ENCODE measurements at regions not wholly inside any gene's neighbourhood (a gene's known extent, or its start where the extent isn't known, plus 50 kb on each side); places are given as distances from the start of the nearest gene placed in this dataset.

GRCh38 chr6:48449002-48449401, 338.0 kb upstream of the PTCHD4 start:
- H3K27ac ChIP-seq: no peak overlapping the region
- H3K4me3 ChIP-seq (ENCODE audit: low read depth, low read length): no peak overlapping the region
- H3K27me3 ChIP-seq (replicated peaks): no peaks in the 10 kb centered on the region
- H3K36me3 ChIP-seq (replicated peaks): no peaks in the 10 kb centered on the region
- DNase-seq: no peak
- in situ Hi-C loops (cut with HindIII; ENCODE audit: low pct_ligation_motif_present, low sequenced_read_pairs): no loop called here
- TF ChIP-seq CTCF (IDR thresholded peaks at IDR 0.05; ENCODE audit: low read depth, low read length, missing control alignments): peak; percentile 30

DNA sequence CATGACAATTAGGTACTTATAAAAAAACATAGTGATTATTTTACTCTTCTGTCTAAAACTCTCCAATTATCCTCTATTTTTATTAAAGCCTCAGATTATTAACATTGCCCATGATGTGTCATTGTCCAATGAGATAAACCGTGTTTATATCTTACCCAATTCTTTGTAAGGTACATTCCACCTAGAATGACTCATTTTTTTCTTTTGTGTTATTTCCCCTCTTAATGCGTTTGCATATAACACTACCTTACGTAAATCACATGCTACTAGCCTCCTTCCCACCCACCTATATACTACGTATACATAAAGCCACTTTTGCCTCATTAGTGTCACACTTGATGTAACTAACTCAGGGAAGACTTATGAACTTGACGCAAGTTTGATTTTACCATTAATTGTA, 336.3 kb upstream of the PTCHD4 start:
- H3K4me3 ChIP-seq (ENCODE audit: low read depth, low read length): no peak overlapping the region
- no peaks in the 10 kb centered on the region for H3K27me3 ChIP-seq (replicated peaks)
- H3K27ac ChIP-seq: no peak overlapping the region
- in situ Hi-C loops (cut with HindIII; ENCODE audit: low pct_ligation_motif_present, low sequenced_read_pairs): no loop called here
- DNase-seq: no peak
- TF ChIP-seq CTCF (IDR thresholded peaks at IDR 0.05; ENCODE audit: low read depth, low read length, missing control alignments): no peak
- no peaks in the 10 kb centered on the region for H3K36me3 ChIP-seq (replicated peaks)

DNA sequence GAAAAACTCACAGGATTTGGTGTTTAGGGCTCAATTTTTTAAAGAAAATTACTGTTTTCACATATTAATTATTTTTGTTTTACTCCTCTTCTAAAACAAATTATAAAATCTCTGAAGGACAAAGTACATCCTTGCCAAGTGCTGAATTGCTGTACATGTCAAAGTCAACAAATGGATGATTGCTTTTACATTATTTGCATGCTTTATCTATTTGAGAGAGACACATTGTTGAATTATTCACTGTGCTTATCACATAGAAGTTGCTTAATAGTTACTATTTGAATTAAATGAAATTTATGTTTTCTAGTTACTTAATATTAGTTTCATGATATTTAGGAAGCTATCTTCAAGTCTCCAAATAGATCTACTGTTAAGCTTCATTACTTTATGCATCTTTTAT, 318.6 kb upstream of the PTCHD4 start:
- Histone ChIP-seq H3K27me3 (replicated peaks) (no peaks in the 10 kb centered on the region), H3K27ac (peak overlapping the region; percentile 27), H3K4me3 (ENCODE audit: low read depth, low read length) (no peak overlapping the region), H3K36me3 (replicated peaks) (no peaks in the 10 kb centered on the region)
- DNase-seq: no peak
- TF ChIP-seq CTCF (IDR thresholded peaks at IDR 0.05; ENCODE audit: low read depth, low read length, missing control alignments): no peak
- in situ Hi-C loops (cut with HindIII; ENCODE audit: low pct_ligation_motif_present, low sequenced_read_pairs): no loop called here

GRCh38 chr6:48429021-48429420, 318.0 kb upstream of the PTCHD4 start:
- no peaks in the 10 kb centered on the region for H3K36me3 ChIP-seq (replicated peaks)
- DNase-seq: no peak
- in situ Hi-C loops (cut with HindIII; ENCODE audit: low pct_ligation_motif_present, low sequenced_read_pairs): no loop called here
- no peak overlapping the region for H3K27ac ChIP-seq
- TF ChIP-seq CTCF (IDR thresholded peaks at IDR 0.05; ENCODE audit: low read depth, low read length, missing control alignments): no peak
- no peak overlapping the region for H3K4me3 ChIP-seq (ENCODE audit: low read depth, low read length)
- no peaks in the 10 kb centered on the region for H3K27me3 ChIP-seq (replicated peaks)

- DNase-seq: peak; percentile 61
- in situ Hi-C loops (cut with HindIII; ENCODE audit: low pct_ligation_motif_present, low sequenced_read_pairs): no loop called here
- no peak for TF ChIP-seq CTCF (IDR thresholded peaks at IDR 0.05; ENCODE audit: low read depth, low read length, missing control alignments)
- H3K4me3 ChIP-seq (ENCODE audit: low read depth, low read length): no peak overlapping the region
- no peaks in the 10 kb centered on the region for H3K27me3 ChIP-seq (replicated peaks)
- H3K36me3 ChIP-seq (replicated peaks): no peaks in the 10 kb centered on the region
- peak overlapping the region; percentile 30 for H3K27ac ChIP-seq
These were observed 315.6 kb upstream of the PTCHD4 start for GRCh38 chr6:48426636-48427035.

- Histone ChIP-seq H3K27ac (no peak overlapping the region), H3K4me3 (ENCODE audit: low read depth, low read length) (no peak overlapping the region), H3K36me3 (replicated peaks) (no peaks in the 10 kb centered on the region), H3K27me3 (replicated peaks) (no peaks in the 10 kb centered on the region)
- no peak for TF ChIP-seq CTCF (IDR thresholded peaks at IDR 0.05; ENCODE audit: low read depth, low read length, missing control alignments)
- DNase-seq: peak; percentile 10
- in situ Hi-C loops (cut with HindIII; ENCODE audit: low pct_ligation_motif_present, low sequenced_read_pairs): no loop called here
These were observed 312.8 kb upstream of the PTCHD4 start for GRCh38 chr6:48423640-48424365.
